PC-3 (cell line): ENCODE measurements at regions not wholly inside any gene's neighbourhood (a gene's known extent, or its start where the extent isn't known, plus 50 kb on each side); places are given as distances from the start of the nearest gene placed in this dataset.

ENCODE experiments used
- ATAC-seq: fragments of 200-7000 bp; cut with Tn5 transposase; 2 replicates; pipeline ENCODE4 v1.9.1; 2020; ENCODE audit warnings: mild to moderate bottlenecking, moderate library complexity
- BruUV-seq: library from RNA; stranded (reverse); fragments of 400-500 nt; replicated peaks from 2 replicates; lab custom pipeline; 2021; lab: Mats Ljungman, UMichigan
- CTCF ChIA-PET: fragments of 300-600 bp; sonication (Branson Sonifier 250); formaldehyde crosslinking; loops from one replicate; lab custom pipeline; 2022; ENCODE audit warnings: antibody characterized with exemption; lab: Charles Lee
- POLR2A ChIA-PET: fragments of 300-600 bp; sonication (Branson Sonifier 250); formaldehyde crosslinking; loops from one replicate; lab custom pipeline; 2022; ENCODE audit warnings: antibody characterized with exemption; ENCODE audit not compliant: unreplicated experiment; lab: Charles Lee
- DNase-seq: peaks from one replicate; pipeline ENCODE4 v3.0.0-alpha.2; 2015
- H2AFZ ChIP-seq: fragments of 300-600 bp; sonication (generic); 2 replicates; pipeline ENCODE4 v1.6.0; 2016; ENCODE audit warnings: antibody characterized with exemption, low read length
- H3F3A ChIP-seq: fragments of 300-600 bp; sonication (generic); one replicate; pipeline ENCODE4 v1.6.0; 2017; ENCODE audit warnings: antibody characterized with exemption, low read length, control low read depth, mild to moderate bottlenecking; ENCODE audit not compliant: unreplicated experiment
- H3K27ac ChIP-seq: fragments of 300-600 bp; sonication (generic); 2 replicates; pipeline ENCODE4 v1.5.1; 2016; ENCODE audit warnings: mild to moderate bottlenecking, low read length
- H3K27me3 ChIP-seq: fragments of 300-600 bp; sonication (generic); 2 replicates; pipeline ENCODE4 v1.6.1; 2016; ENCODE audit warnings: low read length, mixed read lengths
- H3K36me3 ChIP-seq: fragments of 300-600 bp; sonication (generic); 2 replicates; pipeline ENCODE4 v1.6.1; 2016; ENCODE audit warnings: low read depth, mixed run types, low read length, mixed read lengths
- H3K4me1 ChIP-seq: fragments of 300-600 bp; sonication (generic); 2 replicates; pipeline ENCODE4 v1.5.1; 2016; ENCODE audit warnings: low read length; ENCODE audit not compliant: insufficient read depth
- H3K4me2 ChIP-seq: fragments of 300-600 bp; sonication (generic); 2 replicates; pipeline ENCODE4 v1.6.0; 2016; ENCODE audit warnings: low read length
- H3K4me3 ChIP-seq: fragments of 300-600 bp; sonication (generic); 2 replicates; pipeline ENCODE4 v1.5.1; 2016; ENCODE audit warnings: mild to moderate bottlenecking, low read length, mixed read lengths
- H3K79me2 ChIP-seq: fragments of 300-600 bp; sonication (generic); 2 replicates; pipeline ENCODE4 v1.6.1; 2017; ENCODE audit warnings: low read length, mixed read lengths
- H3K9ac ChIP-seq: fragments of 300-600 bp; sonication (generic); 2 replicates; pipeline ENCODE4 v1.6.0; 2016; ENCODE audit warnings: mild to moderate bottlenecking, low read length
- H3K9me2 ChIP-seq: fragments of 300-600 bp; sonication (generic); replicated peaks from 2 replicates; pipeline ENCODE4 v1.6.1; 2016; ENCODE audit warnings: mixed run types, low read length, mixed read lengths
- H3K9me3 ChIP-seq: fragments of 300-600 bp; sonication (generic); 2 replicates; pipeline ENCODE4 v1.6.1; 2016; ENCODE audit warnings: low read length, mixed read lengths
- H4K20me1 ChIP-seq: fragments of 300-600 bp; sonication (generic); 2 replicates; pipeline ENCODE4 v1.6.1; 2016; ENCODE audit warnings: low read length, mixed read lengths
- CTCF ChIP-seq: fragments of 300-600 bp; sonication (generic); conservative IDR thresholded peaks from 2 replicates; pipeline ENCODE4 v1.5.1; 2017; ENCODE audit warnings: antibody characterized with exemption, low read depth, mild to moderate bottlenecking, low read length
- EZH2 ChIP-seq: fragments of 300-600 bp; sonication (generic); IDR thresholded peaks from one replicate; pipeline ENCODE4 v1.6.1; 2017; ENCODE audit warnings: antibody characterized with exemption, mild to moderate bottlenecking, low read length; ENCODE audit not compliant: unreplicated experiment
- EZH2phosphoT487 ChIP-seq: fragments of 300-600 bp; sonication (generic); IDR thresholded peaks from 2 replicates; pipeline ENCODE4 v1.6.1; 2018; ENCODE audit warnings: mild to moderate bottlenecking, antibody characterized with exemption, low read length, borderline replicate concordance
- intact Hi-C: fragments of 100-400 bp; cut with micrococcal nuclease; formaldehyde crosslinking; loops from 2 replicates; pipeline ENCODE4 v1.9.0; 2023

DNA sequence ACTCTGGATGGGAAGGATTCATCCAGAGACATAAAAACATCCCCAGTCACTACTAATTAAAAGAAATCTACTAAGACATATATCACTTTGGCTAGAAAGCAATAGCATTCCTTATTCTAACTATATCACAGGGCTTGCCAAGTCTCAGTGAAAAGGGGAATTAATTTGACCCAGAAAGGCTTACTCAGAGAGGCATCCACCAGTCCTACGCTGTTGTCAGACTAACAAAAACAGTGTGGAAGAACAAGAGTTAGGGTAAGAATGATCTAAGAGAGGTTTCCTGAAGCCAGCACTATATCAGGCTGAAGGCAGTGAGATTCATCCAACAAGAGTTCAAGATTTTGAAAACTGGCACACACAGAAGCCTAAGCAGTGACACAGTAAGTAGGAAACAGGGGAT lies 126.1 kb downstream of the GDAP2 start:
- H3F3A ChIP-seq, result no peaks in the 10 kb centered on the region
- H3K9me2 ChIP-seq, result no peaks in the 10 kb centered on the region
- no peaks in the 10 kb centered on the region for H3K79me2 ChIP-seq
- H3K9me3 ChIP-seq, result no peaks in the 10 kb centered on the region
- DNase-seq (no peak), ATAC-seq (no peak)
- no peaks in the 10 kb centered on the region for H3K36me3 ChIP-seq
- H3K9ac ChIP-seq, result no peak overlapping the region
- ChIA-PET CTCF (no interaction called here), POLR2A (no interaction called here)
- H2AFZ ChIP-seq, result no peak overlapping the region
- intact Hi-C loops, result no loop called here
- no peaks in the 10 kb centered on the region for H3K4me1 ChIP-seq
- no peaks in the 10 kb centered on the region for H3K27me3 ChIP-seq
- H3K4me3 ChIP-seq, result no peak overlapping the region
- H4K20me1 ChIP-seq, result no peaks in the 10 kb centered on the region
- TF ChIP-seq CTCF (no peak), EZH2 (no peak), EZH2phosphoT487 (no peak)
- no peak overlapping the region for H3K27ac ChIP-seq
- H3K4me2 ChIP-seq, result no peak overlapping the region
- BruUV-seq, result no TSS peak

DNA sequence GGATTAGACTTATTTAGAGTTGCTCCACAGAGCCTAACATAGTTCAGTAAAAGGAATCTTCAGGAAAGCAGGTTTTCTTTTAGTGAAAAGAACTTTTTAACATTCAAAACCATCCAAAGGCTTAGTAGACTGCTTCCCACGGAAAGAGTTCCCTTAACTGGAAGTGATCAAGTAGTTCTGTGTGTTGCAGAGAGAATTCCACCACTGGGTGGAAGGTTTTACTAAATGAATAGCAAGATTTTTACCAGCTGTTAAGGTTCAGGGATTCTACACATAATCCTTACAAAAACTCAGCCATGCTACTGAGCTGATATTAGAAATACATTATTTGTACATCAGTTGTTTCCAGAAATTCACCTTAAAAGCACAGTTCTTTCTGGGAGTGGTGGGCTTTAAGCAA lies 119.7 kb downstream of the GDAP2 start:
- Histone ChIP-seq H4K20me1 (no peaks in the 10 kb centered on the region), H3K9ac (no peak overlapping the region), H3K27ac (no peak overlapping the region), H3K36me3 (no peaks in the 10 kb centered on the region), H3K9me2 (no peaks in the 10 kb centered on the region), H3K9me3 (no peaks in the 10 kb centered on the region), H3K4me2 (no peak overlapping the region), H2AFZ (no peak overlapping the region), H3F3A (no peaks in the 10 kb centered on the region), H3K4me1 (peaks cover 16% of the 10 kb centered on the region), H3K4me3 (no peak overlapping the region), H3K27me3 (no peaks in the 10 kb centered on the region), H3K79me2 (no peaks in the 10 kb centered on the region)
- intact Hi-C loops, result loop anchor here (1.0 to 5.0 kb wide), 2 partner anchors 52 to 86 kb away; no protein-coding TSS in a partner anchor
- DNase-seq (no peak), ATAC-seq (peak; percentile 58; the same call in 1 of the 2 replicates)
- CTCF ChIA-PET, result interaction anchor here (0.6 kb wide), 1 partner anchor 97 kb away, joined by 4 read pairs; no protein-coding TSS in a partner anchor
- TF ChIP-seq EZH2 (no peak), EZH2phosphoT487 (no peak), CTCF (no peak)
- POLR2A ChIA-PET, result no interaction called here
- no TSS peak for BruUV-seq

- peaks cover 24% of the 10 kb centered on the region for H3K4me1 ChIP-seq
- no peak overlapping the region for H3K27ac ChIP-seq
- no peaks in the 10 kb centered on the region for H3F3A ChIP-seq
- H3K4me3 ChIP-seq, result no peak overlapping the region
- H3K9me3 ChIP-seq, result no peaks in the 10 kb centered on the region
- POLR2A ChIA-PET, result no interaction called here
- H4K20me1 ChIP-seq, result no peaks in the 10 kb centered on the region
- ATAC-seq, result peak; percentile 25
- H3K9me2 ChIP-seq, result no peaks in the 10 kb centered on the region
- CTCF ChIA-PET, result interaction anchor here (0.6 kb wide), 1 partner anchor 98 kb away, joined by 4 read pairs; no protein-coding TSS in a partner anchor
- TF ChIP-seq EZH2 (no peak), EZH2phosphoT487 (no peak), CTCF (no peak)
- BruUV-seq, result no TSS peak
- H2AFZ ChIP-seq, result no peak overlapping the region
- peak overlapping the region; percentile 21; the same call in 1 of the 2 replicates for H3K4me2 ChIP-seq
- no peak overlapping the region for H3K9ac ChIP-seq
- intact Hi-C loops, result loop anchor here (5.0 kb wide), 1 partner anchor 53 kb away; no protein-coding TSS in a partner anchor
- no peak for DNase-seq
- H3K27me3 ChIP-seq, result no peaks in the 10 kb centered on the region
- H3K36me3 ChIP-seq, result no peaks in the 10 kb centered on the region
- H3K79me2 ChIP-seq, result no peaks in the 10 kb centered on the region
These were observed 118.9 kb downstream of the GDAP2 start for GRCh38 chr1:117810553-117810952.
